HG02884 (cell line): ENCODE measurements at regions not wholly inside any gene's neighbourhood (a gene's known extent, or its start where the extent isn't known, plus 50 kb on each side); places are given as distances from the start of the nearest gene placed in this dataset.

Experiments
- ATAC-seq: cut with Tn5 transposase; IDR thresholded peaks from one replicate; pipeline ENCODE4 v1.9.1; 2021; ENCODE audit warnings: mild to moderate bottlenecking, moderate library complexity; ENCODE audit not compliant: unreplicated experiment

- no peak for ATAC-seq
Measured at GRCh38 chr16:65876056-65876408, 490.5 kb upstream of the CDH5 start.

- ATAC-seq = no peak
Measured at GRCh38 chr16:65875381-65876055, 491.0 kb upstream of the CDH5 start.

GRCh38 chr16:65869261-65869660 is 497.2 kb upstream of the CDH5 start:
- ATAC-seq = no peak

- no peak for ATAC-seq
Measured at GRCh38 chr16:65867276-65867960, 499.1 kb upstream of the CDH5 start.

GRCh38 chr16:65863236-65863635 is 503.3 kb upstream of the CDH5 start:
- ATAC-seq = no peak

GRCh38 chr16:65861131-65861731 is 505.3 kb upstream of the CDH5 start:
- ATAC-seq = no peak

- no peak for ATAC-seq
Measured at GRCh38 chr16:65855171-65856145, 511.0 kb upstream of the CDH5 start.

- ATAC-seq = no peak
Measured at GRCh38 chr16:65846210-65846602, 520.3 kb upstream of the CDH5 start.

GRCh38 chr16:65845466-65846209 is 520.9 kb upstream of the CDH5 start:
- no peak for ATAC-seq

GRCh38 chr16:65843941-65844340 is 522.5 kb upstream of the CDH5 start:
- ATAC-seq = no peak

GRCh38 chr16:65842067-65842466 is 524.4 kb upstream of the CDH5 start:
- ATAC-seq = no peak

- ATAC-seq = no peak
Measured at GRCh38 chr16:65838001-65838400, 528.5 kb upstream of the CDH5 start.

GRCh38 chr16:65837464-65837863 is 529.0 kb upstream of the CDH5 start:
- no peak for ATAC-seq

- no peak for ATAC-seq
Measured at GRCh38 chr16:65834688-65835087, 531.8 kb upstream of the CDH5 start.

- no peak for ATAC-seq
Measured at GRCh38 chr16:65833171-65833871, 533.2 kb upstream of the CDH5 start.

GRCh38 chr16:65832679-65833078 is 533.8 kb upstream of the CDH5 start:
- no peak for ATAC-seq

GRCh38 chr16:65831903-65832666 is 534.4 kb upstream of the CDH5 start:
- ATAC-seq = no peak

GRCh38 chr16:65829076-65829475 is 537.4 kb upstream of the CDH5 start:
- ATAC-seq = no peak

GRCh38 chr16:65828296-65828695 is 538.2 kb upstream of the CDH5 start:
- no peak for ATAC-seq
